HepG2 (cell line): ENCODE measurements at regions not wholly inside any gene's neighbourhood (a gene's known extent, or its start where the extent isn't known, plus 50 kb on each side); places are given as distances from the start of the nearest gene placed in this dataset.
"Not testable (repeated sequence)": the region's sequence is repeated elsewhere in the genome, so short reads cannot be mapped to it uniquely, and the experiment has no call there.

Experiments used
- ATAC-seq: fragments of 200-7000 bp; cut with Tn5 transposase; 3 replicates; pipeline ENCODE4 v1.9.1; 2020; ENCODE audit warnings: mild to moderate bottlenecking, moderate library complexity
- BruUV-seq: library from RNA; stranded (reverse); fragments of 400-500 nt; replicated peaks from 2 replicates; lab custom pipeline; 2021; lab: Mats Ljungman, UMichigan
- CTCF ChIA-PET: fragments of 300-600 bp; formaldehyde crosslinking; extraction: SDS; loops from one replicate; lab custom pipeline; 2021; ENCODE audit warnings: low total read pairs, inconsistent platforms, low intra/inter-chr PET ratio; lab: Yijun Ruan, JAX
- POLR2A ChIA-PET: fragments of 350-600 bp; sonication (Branson Sonifier 250); formaldehyde crosslinking; loops from one replicate; lab custom pipeline; 2020; ENCODE audit warnings: antibody characterized with exemption, inconsistent platforms; lab: Yijun Ruan, JAX
- DNase-seq: peaks from one replicate; pipeline ENCODE4 v3.0.0-alpha.2; 2015; ENCODE audit warnings: low spot score
- FAIRE-seq: peaks from 3 replicates; lab custom pipeline; 2011; peaks lifted over from hg19 to GRCh38; lab: Jason Lieb, UNC
- H2AFZ ChIP-seq: one replicate; pipeline ENCODE4 v1.6.1; 2011; ENCODE audit warnings: low read length, inconsistent platforms
- H3K27ac ChIP-seq: fragments of 300-600 bp; 3 replicates; pipeline ENCODE4 v1.8.0; 2011; ENCODE audit warnings: mixed run types, mild to moderate bottlenecking, mixed read lengths, low read length, inconsistent platforms; ENCODE audit not compliant: insufficient read depth; ENCODE audit errors: extremely low read length
- H3K27me3 ChIP-seq, 2 experiments: fragments of 200-600 bp in 1 of 2; 2 replicates in 1 of 2; 3 replicates in 1 of 2; pipeline versions ENCODE4 v1.6.0 to v1.8.0; 2011; ENCODE audit warnings: low read length in 2 of 2, mild to moderate bottlenecking in 2 of 2, moderate library complexity in 2 of 2, inconsistent platforms in 1 of 2; ENCODE audit not compliant: insufficient read depth in 2 of 2, control insufficient read depth in 1 of 2
- H3K36me3 ChIP-seq, 2 experiments: fragments of 200-600 bp in 1 of 2; replicated peaks in 1 of 2; 2 replicates in 1 of 2; 3 replicates in 1 of 2; pipeline versions ENCODE4 v1.5.1 to v1.8.0; 2011; ENCODE audit warnings: low read length in 2 of 2, inconsistent platforms in 1 of 2; ENCODE audit not compliant: insufficient read depth in 2 of 2, control insufficient read depth in 1 of 2
- H3K4me1 ChIP-seq: 2 replicates; pipeline ENCODE4 v1.5.1; 2012; ENCODE audit warnings: low read length, inconsistent platforms; ENCODE audit not compliant: insufficient read depth
- H3K4me2 ChIP-seq: 2 replicates; pipeline ENCODE4 v1.6.0; 2011; ENCODE audit warnings: low read depth, low read length, inconsistent platforms
- H3K4me3 ChIP-seq, 3 experiments: fragments of 200-600 bp in 1 of 3; sonication (generic), shearing (Covaris generic) in 1 of 3; replicated peaks in 1 of 3; 2 replicates each; pipeline ENCODE4 v1.5.1; 2011 to 2016; ENCODE audit warnings: low read length in 3 of 3, inconsistent platforms in 2 of 3, low read depth in 2 of 3, mild to moderate bottlenecking in 2 of 3, control low read depth in 1 of 3, mixed read lengths in 1 of 3; ENCODE audit not compliant: insufficient read depth in 1 of 3
- H3K79me2 ChIP-seq: one replicate; pipeline ENCODE4 v1.6.1; 2011; ENCODE audit warnings: low read length, inconsistent platforms; ENCODE audit not compliant: insufficient read depth
- H3K9ac ChIP-seq: 2 replicates; pipeline ENCODE4 v1.6.0; 2011; ENCODE audit warnings: mild to moderate bottlenecking, low read depth, low read length, inconsistent platforms; ENCODE audit not compliant: insufficient read depth
- H3K9me3 ChIP-seq: 2 replicates; pipeline ENCODE4 v1.5.1; 2012; ENCODE audit warnings: mild to moderate bottlenecking, low read length
- H4K20me1 ChIP-seq: 2 replicates; pipeline ENCODE4 v1.6.0; 2011; ENCODE audit warnings: inconsistent platforms, mild to moderate bottlenecking, low read length, moderate library complexity; ENCODE audit not compliant: insufficient read depth
- WGBS: methylation state at CpG from one replicate; pipeline ENCODE4 v1.1.6; 2017; ENCODE audit warnings: low lambda C conversion rate; 5-methylcytosine and 5-hydroxymethylcytosine counted together
- in situ Hi-C: cut with HindIII; loops from 2 replicates; pipeline ENCODE4 v1.10.0; 2017; ENCODE audit warnings: low pct_unique_long_range_greater_than_20kb; ENCODE audit not compliant: extremely low pct_ligation_motif_present
- intact Hi-C: fragments of 100-400 bp; cut with micrococcal nuclease; formaldehyde crosslinking; loops from one replicate; pipeline ENCODE4 v1.10.0; 2022; ENCODE audit not compliant: unreplicated experiment

DNA sequence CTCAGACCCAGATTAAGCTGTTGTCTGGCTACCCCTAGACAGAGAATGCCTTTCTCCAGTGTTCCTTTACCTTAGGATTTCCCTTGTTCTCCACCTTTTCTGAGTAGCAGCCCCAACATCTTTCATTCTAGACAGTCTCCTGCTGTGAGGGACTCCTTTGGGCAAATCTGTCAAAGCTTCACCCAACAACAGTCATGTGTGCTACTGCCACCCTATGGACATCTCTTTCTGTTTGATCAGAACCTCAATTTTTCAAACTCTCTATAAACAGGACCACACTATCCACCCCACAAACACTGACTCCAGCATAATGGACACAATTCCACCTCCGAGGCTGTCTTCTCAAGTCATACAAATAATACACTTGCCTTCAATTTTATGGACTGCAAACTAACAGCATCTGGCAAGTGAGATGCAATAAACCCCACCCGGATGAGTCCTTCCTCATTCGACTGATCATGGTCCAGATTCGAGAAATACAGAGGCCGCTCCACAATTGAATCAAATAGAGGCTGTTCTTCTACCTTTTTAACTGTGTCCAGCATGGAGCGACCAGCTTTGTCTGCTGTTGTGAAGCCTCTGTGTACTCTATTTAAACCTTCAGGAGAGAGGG is 1253.6 kb downstream of the RPIA start:
- no CpG with 5 or more reads among the region's 6 CpGs for WGBS
- POLR2A ChIA-PET, H2AFZ ChIP-seq, FAIRE-seq, BruUV-seq, DNase-seq, H3K9ac ChIP-seq, H3K9me3 ChIP-seq, H4K20me1 ChIP-seq, H3K27ac ChIP-seq, H3K79me2 ChIP-seq, H3K27me3 ChIP-seq, H3K36me3 ChIP-seq, H3K4me1 ChIP-seq, intact Hi-C loops, in situ Hi-C loops, H3K4me2 ChIP-seq, CTCF ChIA-PET, H3K4me3 ChIP-seq: not testable (repeated sequence)
- ATAC-seq: peak; percentile 71

DNA sequence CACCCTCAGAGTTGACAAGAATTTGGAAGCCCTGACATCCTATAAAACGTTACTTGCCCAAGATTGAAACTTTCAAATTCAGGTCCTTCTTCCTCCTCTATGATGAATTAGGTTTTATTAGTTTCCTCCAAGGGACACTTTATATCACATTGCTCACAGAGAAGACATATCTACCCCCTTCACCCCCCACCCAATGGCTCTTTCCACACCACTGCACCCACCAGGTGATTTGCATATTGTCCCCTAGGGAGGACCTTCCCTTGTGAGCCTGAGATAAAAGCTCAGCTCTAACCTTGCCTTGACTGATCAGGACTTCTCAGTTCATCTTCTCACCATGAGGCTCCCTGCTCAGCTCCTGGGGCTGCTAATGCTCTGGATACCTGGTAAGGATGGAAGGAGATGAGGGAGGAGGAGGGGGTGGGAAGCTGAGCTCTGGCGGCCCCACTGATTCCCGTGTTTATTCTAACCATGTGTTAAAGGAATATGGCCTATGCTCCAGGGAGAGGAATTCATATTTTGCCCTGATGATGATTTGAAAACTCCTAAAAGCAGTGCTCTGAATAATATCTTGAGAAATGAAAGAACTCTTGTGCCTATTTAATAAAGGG is 1255.8 kb downstream of the RPIA start:
- DNase-seq, intact Hi-C loops, H2AFZ ChIP-seq, H3K36me3 ChIP-seq, BruUV-seq, in situ Hi-C loops, H3K79me2 ChIP-seq, H3K4me1 ChIP-seq, H4K20me1 ChIP-seq, H3K4me3 ChIP-seq, H3K27ac ChIP-seq, POLR2A ChIA-PET, CTCF ChIA-PET, H3K9ac ChIP-seq, H3K9me3 ChIP-seq, ATAC-seq, H3K27me3 ChIP-seq, FAIRE-seq, H3K4me2 ChIP-seq: not testable (repeated sequence)
- 0% methylated on average over 3 of the region's 3 CpGs for WGBS

DNA sequence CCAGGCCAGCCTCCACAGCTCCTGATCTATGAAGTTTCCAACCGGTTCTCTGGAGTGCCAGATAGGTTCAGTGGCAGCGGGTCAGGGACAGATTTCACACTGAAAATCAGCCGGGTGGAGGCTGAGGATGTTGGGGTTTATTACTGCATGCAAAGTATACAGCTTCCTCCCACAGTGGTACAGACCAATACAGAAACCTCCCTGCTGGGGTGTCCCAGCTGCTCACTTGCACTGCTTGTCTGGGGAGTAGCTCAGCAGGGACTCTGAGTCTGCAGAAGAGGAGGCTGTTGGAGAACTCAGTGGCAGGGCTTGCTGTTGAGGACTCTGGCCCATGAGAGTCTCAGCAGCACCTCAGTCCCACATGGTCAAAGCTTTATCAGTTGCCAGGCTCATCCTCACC is 1256.6 kb downstream of the RPIA start:
- H3K36me3 ChIP-seq, H3K79me2 ChIP-seq, H3K9ac ChIP-seq, H3K4me2 ChIP-seq, H3K4me1 ChIP-seq, H3K4me3 ChIP-seq, DNase-seq, ATAC-seq, CTCF ChIA-PET, H3K27me3 ChIP-seq, H4K20me1 ChIP-seq, FAIRE-seq, H3K27ac ChIP-seq, POLR2A ChIA-PET, BruUV-seq, in situ Hi-C loops, intact Hi-C loops, H2AFZ ChIP-seq, H3K9me3 ChIP-seq: not testable (repeated sequence)
- 0% methylated on average over 1 of the region's 3 CpGs for WGBS

DNA sequence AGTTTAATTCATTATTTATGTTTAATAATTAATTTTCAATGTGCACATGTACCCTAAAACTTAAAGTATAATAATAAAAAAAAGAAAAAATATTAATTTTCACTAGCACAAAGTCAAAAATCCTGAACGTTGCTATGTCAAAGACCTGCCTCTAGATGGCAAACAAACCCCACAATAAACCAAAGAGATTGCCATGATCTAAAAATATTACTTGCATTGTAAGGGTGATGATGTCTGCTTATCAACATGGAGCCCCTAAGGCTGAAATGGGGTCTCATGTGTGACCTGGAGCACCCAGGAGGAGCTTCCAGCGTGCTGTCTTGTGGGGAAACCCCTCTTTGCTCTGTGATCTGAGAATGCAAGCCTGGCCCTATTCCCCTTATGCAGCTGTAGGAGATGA is 1259.3 kb downstream of the RPIA start:
- BruUV-seq, H2AFZ ChIP-seq, H4K20me1 ChIP-seq, CTCF ChIA-PET, ATAC-seq, intact Hi-C loops, H3K4me2 ChIP-seq, H3K79me2 ChIP-seq, POLR2A ChIA-PET, H3K9ac ChIP-seq, H3K36me3 ChIP-seq, in situ Hi-C loops, H3K27me3 ChIP-seq, H3K4me3 ChIP-seq, H3K9me3 ChIP-seq, H3K4me1 ChIP-seq, DNase-seq, H3K27ac ChIP-seq: not testable (repeated sequence)
- peak; percentile 66 for FAIRE-seq
- 0% methylated on average over 1 of the region's 2 CpGs for WGBS
